BLaER1 treated with 17β-estradiol and CSF1 and Interleukin-3, amounts not matched to agents 10 nM and 100 nM (cell line): ENCODE measurements at regions not wholly inside any gene's neighbourhood (a gene's known extent, or its start where the extent isn't known, plus 50 kb on each side); places are given as distances from the start of the nearest gene placed in this dataset.

Source experiments
- H3K27ac ChIP-seq, 11 experiments: shearing (Covaris generic); formaldehyde crosslinking; 2 replicates each; pipeline ENCODE4 v1.8.1; 2022
- H3K27me3 ChIP-seq, 11 experiments: shearing (Covaris generic); formaldehyde crosslinking; 2 replicates each; pipeline ENCODE4 v1.8.1; 2022
- H3K36me3 ChIP-seq, 11 experiments: shearing (Covaris generic); formaldehyde crosslinking; 2 replicates each; pipeline ENCODE4 v1.8.1; 2022
- H3K4me1 ChIP-seq, 10 experiments: shearing (Covaris generic); formaldehyde crosslinking; 2 replicates each; pipeline ENCODE4 v1.8.1; 2022
- H3K4me2 ChIP-seq, 11 experiments: shearing (Covaris generic); formaldehyde crosslinking; 2 replicates each; pipeline ENCODE4 v1.8.1; 2022
- H3K4me3 ChIP-seq, 10 experiments: shearing (Covaris generic); formaldehyde crosslinking; 2 replicates each; pipeline ENCODE4 v1.8.1; 2022
- H3K9ac ChIP-seq, 11 experiments: shearing (Covaris generic); formaldehyde crosslinking; 2 replicates each; pipeline ENCODE4 v1.8.1; 2022
- H3K9me3 ChIP-seq, 11 experiments: shearing (Covaris generic); formaldehyde crosslinking; replicated peaks in 1 of 11; 2 replicates each; pipeline ENCODE4 v1.8.1; 2022
- H4K20me1 ChIP-seq, 11 experiments: shearing (Covaris generic); formaldehyde crosslinking; 2 replicates each; pipeline ENCODE4 v1.8.1; 2022
- Cebpa-rat ChIP-seq, 11 experiments: shearing (Covaris generic); IDR thresholded peaks; 2 replicates each; pipeline ENCODE4 v1.8.1; 2022

DNA sequence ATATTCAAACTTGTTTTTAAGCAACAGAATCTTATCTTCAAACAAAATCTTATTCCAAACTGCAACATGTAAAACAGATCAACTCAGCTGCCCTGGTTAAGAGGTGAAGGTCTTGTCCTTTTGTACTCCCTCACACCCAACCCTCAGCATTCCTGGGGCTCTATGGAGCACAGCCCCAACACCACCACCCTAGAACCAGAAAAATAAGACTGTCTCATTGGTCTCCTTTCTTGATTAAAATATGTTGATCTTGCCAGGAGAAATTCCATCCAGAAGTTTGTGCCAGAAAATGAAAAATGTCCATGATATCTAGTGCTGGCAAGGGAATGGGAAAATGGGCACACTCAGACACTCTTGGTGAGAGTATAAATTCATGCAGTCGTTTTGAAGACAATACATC, 62.1 kb upstream of the TMEM17 start:
- Histone ChIP-seq H4K20me1 (no peaks in the 10 kb centered on the region), H3K4me2 (no peak overlapping the region), H3K4me3 (no peak overlapping the region), H3K36me3 (no peaks in the 10 kb centered on the region), H3K27ac (no peak overlapping the region), H3K9me3 (peaks cover 0 to 7% (median 0%) of the 10 kb centered on the region in 11 experiments; a peak in 3 of 22 replicates), H3K4me1 (no peaks in the 10 kb centered on the region), H3K27me3 (no peaks in the 10 kb centered on the region), H3K9ac (no peak overlapping the region)
- no peak for TF ChIP-seq Cebpa-rat (IDR thresholded peaks at IDR 0.05)

DNA sequence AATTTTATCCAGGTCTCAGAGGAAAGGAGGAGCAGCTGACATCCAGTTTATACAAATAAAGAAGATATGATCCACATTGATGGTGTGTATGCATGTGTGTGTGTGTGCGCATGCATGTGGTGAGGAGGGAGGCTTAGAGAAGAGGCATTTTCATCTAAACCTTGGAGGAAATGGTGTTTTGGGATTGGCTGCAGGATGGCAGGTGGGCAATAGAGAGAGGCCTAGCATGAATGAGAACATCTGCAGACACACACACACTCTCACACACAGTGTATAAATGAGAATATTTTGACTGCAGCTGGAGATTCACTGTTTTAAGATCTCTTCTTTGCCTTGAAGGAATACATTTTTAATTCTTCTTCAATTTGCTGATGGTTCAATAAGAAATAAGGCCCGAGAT, 61.7 kb upstream of the TMEM17 start:
- no peak overlapping the region for H3K4me2 ChIP-seq

DNA sequence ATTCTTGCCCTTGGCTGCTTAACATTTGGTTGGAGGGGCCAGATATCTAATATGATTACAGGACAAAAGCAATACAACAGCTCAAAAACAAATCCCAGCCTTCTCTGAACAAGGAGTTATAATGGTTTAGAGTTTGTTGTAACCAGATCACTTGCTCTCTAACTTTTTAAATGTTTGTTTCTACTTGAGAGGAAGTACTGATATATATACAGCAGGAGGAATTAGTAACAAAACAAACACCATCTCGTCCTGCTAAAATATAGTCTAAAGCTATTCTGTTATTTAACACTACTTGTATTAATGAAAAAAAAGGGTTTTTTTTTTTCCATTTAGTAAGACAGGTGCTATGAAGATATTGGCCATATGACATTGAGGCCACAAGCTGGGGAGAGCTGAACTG, 60.9 kb upstream of the TMEM17 start:
- TF ChIP-seq Cebpa-rat (IDR thresholded peaks at IDR 0.05), result no peak
- no peaks in the 10 kb centered on the region for H3K27me3 ChIP-seq
- no peak overlapping the region for H3K4me2 ChIP-seq
- no peak overlapping the region for H3K27ac ChIP-seq
- no peak overlapping the region for H3K9ac ChIP-seq
- no peak overlapping the region for H3K4me3 ChIP-seq
- peaks cover 0 to 7% (median 0%) of the 10 kb centered on the region in 11 experiments; a peak in 3 of 22 replicates for H3K9me3 ChIP-seq
- H3K36me3 ChIP-seq, result no peaks in the 10 kb centered on the region
- no peaks in the 10 kb centered on the region for H3K4me1 ChIP-seq
- H4K20me1 ChIP-seq, result no peaks in the 10 kb centered on the region; a peak in 1 of 22 replicates

More for the DNA sequence above, 61.7 kb upstream of the TMEM17 start:
- no peak for TF ChIP-seq Cebpa-rat (IDR thresholded peaks at IDR 0.05)
- Histone ChIP-seq H3K27me3 (no peaks in the 10 kb centered on the region), H3K9ac (no peak overlapping the region), H3K27ac (no peak overlapping the region), H4K20me1 (no peaks in the 10 kb centered on the region), H3K4me1 (no peaks in the 10 kb centered on the region), H3K36me3 (no peaks in the 10 kb centered on the region), H3K9me3 (peaks cover 0 to 7% (median 0%) of the 10 kb centered on the region in 11 experiments; a peak in 3 of 22 replicates), H3K4me3 (no peak overlapping the region)

DNA sequence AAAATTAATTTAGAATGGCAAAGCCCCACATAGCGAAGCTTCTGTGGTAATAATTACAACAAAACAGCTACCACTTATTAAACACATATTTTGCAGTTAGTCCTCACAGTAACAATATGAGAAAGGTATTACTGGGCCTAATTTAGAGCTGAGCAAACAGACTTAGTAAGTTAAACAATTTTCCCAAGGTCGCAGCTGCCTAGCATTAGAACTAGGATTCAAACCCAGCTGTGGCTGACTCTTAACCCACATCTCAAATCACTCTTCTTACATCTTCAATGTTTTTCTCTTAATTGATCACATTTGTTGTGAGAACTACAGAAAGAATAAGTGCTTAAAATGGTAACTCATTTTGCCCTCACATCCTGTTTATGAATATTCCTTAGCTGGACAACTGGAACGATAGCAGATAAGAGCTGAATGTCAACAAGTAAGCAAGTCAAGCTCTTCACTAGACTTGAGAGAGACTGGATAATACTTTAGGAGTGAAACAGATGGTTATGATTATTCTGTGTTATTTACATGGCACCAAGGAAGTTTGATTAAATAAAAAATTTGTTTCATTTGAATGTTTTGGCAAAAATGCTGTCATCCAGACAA, 59.4 kb upstream of the TMEM17 start:
- TF ChIP-seq Cebpa-rat (IDR thresholded peaks at IDR 0.05), result no peak
- H3K9me3 ChIP-seq, result no peaks in the 10 kb centered on the region
- H3K27me3 ChIP-seq, result no peaks in the 10 kb centered on the region
- no peak overlapping the region for H3K4me3 ChIP-seq
- no peaks in the 10 kb centered on the region; a peak in 1 of 22 replicates for H4K20me1 ChIP-seq
- no peak overlapping the region for H3K9ac ChIP-seq
- no peak overlapping the region for H3K27ac ChIP-seq
- H3K4me2 ChIP-seq, result no peak overlapping the region
- H3K4me1 ChIP-seq, result no peaks in the 10 kb centered on the region
- H3K36me3 ChIP-seq, result no peaks in the 10 kb centered on the region

DNA sequence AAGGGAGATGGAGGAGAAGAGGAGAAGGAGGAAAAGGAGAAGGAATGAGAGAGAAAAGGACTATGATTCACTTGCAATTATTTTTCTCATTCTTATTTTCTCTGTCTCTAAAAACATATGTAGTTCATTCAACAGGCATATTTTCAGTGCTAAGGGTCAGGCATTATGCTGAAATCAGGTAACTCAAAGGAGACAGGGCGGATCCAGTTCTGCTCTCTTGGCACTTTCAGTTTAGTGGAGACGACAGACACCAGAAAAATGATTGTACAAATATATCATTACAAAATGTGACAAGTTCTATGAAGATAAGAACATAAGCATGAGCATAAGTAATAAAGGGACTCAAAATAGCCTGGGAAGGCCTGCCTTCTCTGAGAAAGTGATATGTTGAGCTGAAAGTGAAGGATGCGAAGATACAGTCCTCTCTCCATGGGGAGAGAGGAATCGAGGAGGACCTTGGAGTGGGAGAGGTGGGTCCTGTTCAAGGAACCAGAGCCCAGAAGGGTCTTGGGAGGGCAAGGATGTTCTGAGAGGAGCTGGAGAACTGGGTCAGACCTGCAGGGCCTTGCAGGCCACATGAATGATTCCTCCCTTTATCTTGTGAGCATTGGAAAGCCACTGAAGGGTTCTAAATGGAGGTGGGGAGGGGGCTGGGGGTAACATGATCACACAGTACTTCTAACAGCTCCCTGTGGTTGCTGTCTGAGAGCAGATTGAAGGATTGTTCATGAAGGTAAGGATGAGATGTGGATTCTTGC, 58.6 kb upstream of the TMEM17 start:
- no peak overlapping the region for H3K27ac ChIP-seq
- H3K9ac ChIP-seq, result no peak overlapping the region
- H3K4me1 ChIP-seq, result no peaks in the 10 kb centered on the region
- TF ChIP-seq Cebpa-rat (IDR thresholded peaks at IDR 0.05), result no peak
- no peak overlapping the region for H3K4me2 ChIP-seq
- no peaks in the 10 kb centered on the region; a peak in 1 of 22 replicates for H4K20me1 ChIP-seq
- no peak overlapping the region for H3K4me3 ChIP-seq
- no peaks in the 10 kb centered on the region for H3K9me3 ChIP-seq
- H3K36me3 ChIP-seq, result no peaks in the 10 kb centered on the region
- H3K27me3 ChIP-seq, result no peaks in the 10 kb centered on the region

DNA sequence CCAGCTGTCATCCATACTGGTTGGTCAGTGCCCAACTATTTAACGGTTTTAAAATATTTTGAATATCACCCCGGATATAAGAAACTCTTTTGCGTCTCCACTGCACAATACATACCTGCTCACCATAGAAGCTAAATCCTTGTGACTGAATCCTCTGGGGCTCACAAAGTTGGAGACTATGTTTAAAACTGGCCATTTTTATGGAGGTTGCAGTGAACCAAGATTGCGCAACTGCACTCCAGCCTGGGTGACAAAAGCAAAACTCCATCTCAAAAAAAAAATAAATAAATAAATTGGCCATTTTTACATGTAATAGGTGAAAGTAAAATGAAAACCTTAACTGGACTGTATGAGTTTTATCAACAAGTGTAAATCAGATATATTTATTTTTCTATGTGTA, 55.6 kb upstream of the TMEM17 start:
- Histone ChIP-seq H3K4me1 (no peaks in the 10 kb centered on the region), H3K27ac (no peak overlapping the region), H3K9me3 (no peaks in the 10 kb centered on the region; a peak in 1 of 22 replicates), H3K4me2 (no peak overlapping the region), H3K4me3 (no peak overlapping the region), H3K9ac (no peak overlapping the region), H4K20me1 (no peaks in the 10 kb centered on the region; a peak in 1 of 22 replicates), H3K27me3 (no peaks in the 10 kb centered on the region), H3K36me3 (no peaks in the 10 kb centered on the region)
- TF ChIP-seq Cebpa-rat (IDR thresholded peaks at IDR 0.05), result peak in 9 of 11 experiments; percentile 23 to 91 (median 69); a peak in 14 of 22 replicates

DNA sequence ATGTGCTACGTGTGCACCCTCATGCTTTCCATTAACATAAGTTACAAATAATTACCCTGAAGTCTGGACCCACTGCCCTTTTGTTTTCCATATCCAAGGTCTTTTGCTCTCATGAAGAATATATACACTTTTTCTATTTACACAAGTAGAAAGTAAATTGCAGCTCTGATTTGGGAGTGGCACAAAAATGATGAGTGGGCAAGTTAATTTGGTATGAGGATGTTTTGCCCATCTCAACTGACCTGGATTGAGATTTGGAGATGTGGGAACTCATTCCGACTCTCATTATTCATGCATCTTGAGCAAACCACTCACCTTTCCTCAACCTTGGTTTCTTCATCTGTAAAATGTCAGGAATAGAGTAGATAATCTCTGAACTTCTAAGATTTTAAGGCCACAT, 53.6 kb upstream of the TMEM17 start:
- Histone ChIP-seq H3K9ac (no peak overlapping the region), H3K36me3 (no peaks in the 10 kb centered on the region), H3K4me2 (no peak overlapping the region), H3K27ac (no peak overlapping the region), H3K9me3 (no peaks in the 10 kb centered on the region; a peak in 1 of 22 replicates), H3K4me3 (no peak overlapping the region), H3K27me3 (no peaks in the 10 kb centered on the region), H3K4me1 (no peaks in the 10 kb centered on the region), H4K20me1 (no peaks in the 10 kb centered on the region; a peak in 1 of 22 replicates)
- no peak for TF ChIP-seq Cebpa-rat (IDR thresholded peaks at IDR 0.05)

DNA sequence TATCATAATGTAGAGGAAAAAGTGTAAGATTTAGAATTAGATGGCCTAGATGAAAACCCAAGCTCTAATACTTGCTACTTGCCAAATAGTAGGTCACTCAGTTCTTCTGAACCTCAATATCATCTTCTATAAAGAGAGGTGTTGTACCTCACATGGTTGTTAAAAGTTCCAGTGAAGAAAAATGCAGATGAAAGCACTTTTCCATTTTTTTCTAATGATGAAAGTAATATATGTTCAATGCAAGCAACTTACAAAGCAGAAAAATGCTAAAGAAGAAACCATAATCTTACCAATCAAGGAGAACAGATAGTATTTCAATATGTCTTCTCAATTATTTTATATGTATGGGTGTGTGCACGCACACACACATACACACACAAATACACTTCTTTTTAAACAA, 52.7 kb upstream of the TMEM17 start:
- Histone ChIP-seq H3K9ac (no peak overlapping the region), H3K36me3 (no peaks in the 10 kb centered on the region), H3K4me1 (no peaks in the 10 kb centered on the region), H3K4me2 (no peak overlapping the region), H3K27me3 (no peaks in the 10 kb centered on the region), H4K20me1 (no peaks in the 10 kb centered on the region; a peak in 1 of 22 replicates), H3K27ac (no peak overlapping the region), H3K9me3 (no peaks in the 10 kb centered on the region; a peak in 1 of 22 replicates), H3K4me3 (no peak overlapping the region)
- no peak for TF ChIP-seq Cebpa-rat (IDR thresholded peaks at IDR 0.05)

DNA sequence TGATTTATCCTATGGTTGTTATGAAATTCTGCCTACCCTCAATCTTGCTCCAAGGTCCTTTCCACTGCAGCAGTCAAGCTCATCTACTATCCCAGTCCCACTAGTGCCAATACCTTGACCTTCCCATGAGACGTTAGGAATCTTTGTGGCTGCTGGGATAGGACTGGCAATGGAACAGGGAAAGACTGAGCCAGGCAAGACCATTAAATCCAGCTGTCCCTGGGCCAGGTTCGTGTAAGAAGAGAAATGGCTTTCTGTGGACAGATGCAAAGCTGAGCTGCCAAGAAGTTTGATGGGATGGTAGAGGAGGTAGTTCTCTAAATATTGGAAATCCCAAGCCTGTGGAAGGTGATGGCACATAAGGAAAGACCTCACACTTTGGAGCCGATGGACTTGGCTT, 50.1 kb upstream of the TMEM17 start:
- Histone ChIP-seq H3K4me2 (no peak overlapping the region), H3K27me3 (no peaks in the 10 kb centered on the region), H3K27ac (no peak overlapping the region), H3K9me3 (no peaks in the 10 kb centered on the region; a peak in 1 of 22 replicates), H3K4me1 (no peaks in the 10 kb centered on the region), H3K36me3 (no peaks in the 10 kb centered on the region), H4K20me1 (no peaks in the 10 kb centered on the region), H3K9ac (no peak overlapping the region), H3K4me3 (no peak overlapping the region)
- no peak for TF ChIP-seq Cebpa-rat (IDR thresholded peaks at IDR 0.05)
